Neural progenitor cell (in vitro differentiated cells): ENCODE measurements at regions not wholly inside any gene's neighbourhood (a gene's known extent, or its start where the extent isn't known, plus 50 kb on each side); places are given as distances from the start of the nearest gene placed in this dataset.

Source experiments
- EZH2 ChIP-seq: fragments of 200-600 bp; sonication (generic); IDR thresholded peaks from 2 replicates; pipeline ENCODE4 v1.6.1; 2017; ENCODE audit warnings: antibody characterized with exemption, mild to moderate bottlenecking, moderate library complexity
- TF ChIP-seq, protein P1 (sequence below): fragments of 200-600 bp; sonication (generic); IDR thresholded peaks from 2 replicates; pipeline ENCODE4 v1.5.1; 2017; ENCODE audit warnings: antibody characterized with exemption, mild to moderate bottlenecking

DNA sequence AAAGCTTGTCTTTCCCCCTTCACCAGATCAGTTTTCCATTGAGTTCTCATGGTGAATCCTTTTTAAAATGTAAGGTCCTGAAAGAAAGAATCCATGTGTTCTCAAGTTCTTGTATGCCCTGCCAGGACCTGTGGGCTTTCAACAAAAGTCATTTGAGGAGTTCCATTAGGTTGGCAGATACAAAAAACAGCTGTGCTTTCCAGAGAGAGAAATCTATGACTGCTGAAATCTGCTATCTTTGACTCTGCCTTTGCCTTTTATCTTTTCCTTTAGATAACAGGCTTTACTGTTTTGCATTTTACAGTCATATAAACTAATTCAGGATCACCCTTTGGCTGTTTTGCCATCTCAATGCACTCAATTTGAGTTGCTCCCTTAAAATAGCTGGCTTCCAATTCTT, 59.7 kb downstream of the CXCR4 start:
- TF ChIP-seq, protein P1, sequence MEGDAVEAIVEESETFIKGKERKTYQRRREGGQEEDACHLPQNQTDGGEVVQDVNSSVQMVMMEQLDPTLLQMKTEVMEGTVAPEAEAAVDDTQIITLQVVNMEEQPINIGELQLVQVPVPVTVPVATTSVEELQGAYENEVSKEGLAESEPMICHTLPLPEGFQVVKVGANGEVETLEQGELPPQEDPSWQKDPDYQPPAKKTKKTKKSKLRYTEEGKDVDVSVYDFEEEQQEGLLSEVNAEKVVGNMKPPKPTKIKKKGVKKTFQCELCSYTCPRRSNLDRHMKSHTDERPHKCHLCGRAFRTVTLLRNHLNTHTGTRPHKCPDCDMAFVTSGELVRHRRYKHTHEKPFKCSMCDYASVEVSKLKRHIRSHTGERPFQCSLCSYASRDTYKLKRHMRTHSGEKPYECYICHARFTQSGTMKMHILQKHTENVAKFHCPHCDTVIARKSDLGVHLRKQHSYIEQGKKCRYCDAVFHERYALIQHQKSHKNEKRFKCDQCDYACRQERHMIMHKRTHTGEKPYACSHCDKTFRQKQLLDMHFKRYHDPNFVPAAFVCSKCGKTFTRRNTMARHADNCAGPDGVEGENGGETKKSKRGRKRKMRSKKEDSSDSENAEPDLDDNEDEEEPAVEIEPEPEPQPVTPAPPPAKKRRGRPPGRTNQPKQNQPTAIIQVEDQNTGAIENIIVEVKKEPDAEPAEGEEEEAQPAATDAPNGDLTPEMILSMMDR: no peak
- no peak for TF ChIP-seq EZH2
